Effector memory CD8-positive, alpha-beta T cell (primary cell): ENCODE measurements at regions not wholly inside any gene's neighbourhood (a gene's known extent, or its start where the extent isn't known, plus 50 kb on each side); places are given as distances from the start of the nearest gene placed in this dataset.
"Not testable (repeated sequence)": the region's sequence is repeated elsewhere in the genome, so short reads cannot be mapped to it uniquely, and the experiment has no call there.

Experiments
- ATAC-seq: fragments of 150-1000 bp; cut with Tn5 transposase; replicated peaks from 2 replicates; pipeline ENCODE4 v1.10.0; 2021; ENCODE audit warnings: mild to moderate bottlenecking, moderate library complexity
- DNase-seq, 3 experiments: peaks; one replicate each; pipeline ENCODE4 v3.0.0; 2021
- H3K27ac Mint-ChIP-seq, 2 donors: one replicate each; pipeline ENCODE4 v1.8.0; 2022; ENCODE audit warnings: mild to moderate bottlenecking in 2 of 2, mixed read lengths in 2 of 2, moderate library complexity in 2 of 2
- H3K27me3 Mint-ChIP-seq, 2 donors: one replicate each; pipeline ENCODE4 v1.8.0; 2022; ENCODE audit warnings: mixed read lengths in 2 of 2
- H3K36me3 Mint-ChIP-seq: one replicate; pipeline ENCODE4 v1.8.0; 2022; ENCODE audit warnings: mild to moderate bottlenecking, moderate library complexity, mixed read lengths; ENCODE audit not compliant: insufficient read depth
- H3K4me1 Mint-ChIP-seq, 2 donors: one replicate each; pipeline ENCODE4 v1.8.0; 2022; ENCODE audit warnings: low read depth in 2 of 2, mixed read lengths in 2 of 2
- H3K4me3 Mint-ChIP-seq, 2 donors: one replicate each; pipeline ENCODE4 v1.8.0; 2022; ENCODE audit warnings: mild to moderate bottlenecking in 2 of 2, mixed read lengths in 2 of 2, moderate library complexity in 2 of 2
- H3K9me3 Mint-ChIP-seq, 2 donors: one replicate each; pipeline ENCODE4 v1.8.0; 2022; ENCODE audit warnings: mixed read lengths in 2 of 2

DNA sequence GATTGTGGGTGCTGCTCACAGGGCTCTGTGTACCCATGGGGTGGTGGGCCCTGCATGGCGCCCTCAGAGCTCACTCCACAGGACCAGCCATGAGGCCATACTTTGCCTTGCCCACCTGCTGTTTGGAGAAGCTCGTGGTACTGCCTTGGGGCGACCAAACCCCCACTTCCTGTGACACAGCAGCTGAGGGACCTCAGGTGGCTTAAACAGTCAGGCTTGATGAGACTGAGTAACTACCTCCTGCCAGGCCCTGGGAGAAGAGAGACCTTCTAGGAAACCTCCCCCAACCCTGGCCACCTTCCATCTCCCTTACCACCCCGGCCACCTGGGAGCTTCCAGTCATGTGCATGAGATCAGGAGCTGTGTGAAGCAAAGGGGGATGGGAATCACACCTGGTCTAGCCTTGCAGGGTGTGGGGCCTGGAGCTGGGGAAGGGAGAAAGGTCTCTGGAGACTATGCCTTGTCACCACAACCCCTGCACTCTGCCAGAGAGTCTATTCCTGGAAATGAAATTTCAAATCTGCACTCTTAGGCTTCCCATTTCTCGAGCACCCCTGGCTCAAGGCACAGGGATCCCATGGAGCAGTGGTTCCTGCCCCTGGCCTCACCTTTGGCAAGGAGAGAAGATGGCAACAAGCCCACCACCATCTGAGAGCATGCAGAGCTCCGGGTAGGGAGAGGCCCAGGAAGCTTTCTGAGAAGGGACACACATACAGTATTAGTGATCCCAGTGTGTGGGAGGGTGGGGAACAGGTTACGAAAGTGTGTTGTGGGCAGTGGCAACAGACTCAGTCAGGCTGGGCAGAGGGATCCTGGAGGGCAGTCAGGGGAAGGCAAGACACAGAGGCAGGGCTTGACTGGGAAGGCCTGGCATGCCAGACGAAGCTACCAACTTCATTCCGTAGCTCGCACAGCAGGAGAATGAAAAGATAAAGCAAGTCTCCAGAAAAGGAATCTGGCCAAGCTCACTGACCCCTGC is 125.0 kb downstream of the URI1 start:
- H3K4me3 Mint-ChIP-seq, result no peak overlapping the region
- DNase-seq (no peak), ATAC-seq (no peak)
- H3K9me3 Mint-ChIP-seq, result peaks cover 3 to 12% of the 10 kb centered on the region in 2 donors
- no peak overlapping the region for H3K27ac Mint-ChIP-seq
- H3K4me1 Mint-ChIP-seq, result no peaks in the 10 kb centered on the region
- peaks cover 7 to 13% of the 10 kb centered on the region in 2 donors for H3K27me3 Mint-ChIP-seq
- H3K36me3 Mint-ChIP-seq, result no peaks in the 10 kb centered on the region

DNA sequence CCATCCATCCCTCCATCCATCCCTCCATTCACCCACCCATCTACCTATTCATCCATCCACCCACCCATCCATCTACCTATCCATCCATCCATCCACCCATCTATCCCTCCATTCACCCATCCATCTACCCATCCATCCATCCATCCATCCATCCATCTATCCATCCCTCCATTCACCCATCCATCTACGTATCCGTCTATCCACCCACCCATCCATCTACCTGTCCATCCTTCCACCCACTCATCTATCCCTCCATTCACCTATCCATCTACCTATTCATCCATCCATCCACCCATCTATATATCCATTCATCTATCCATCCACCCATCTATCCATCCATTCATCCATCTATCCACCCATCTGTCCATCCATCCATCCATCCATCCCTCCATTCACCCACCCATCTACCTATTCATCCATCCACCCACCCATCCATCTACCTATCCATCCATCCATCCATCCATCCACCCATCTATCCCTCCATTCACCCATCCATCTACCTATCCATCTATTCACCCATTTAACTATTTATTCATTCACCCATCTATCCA is 126.0 kb downstream of the URI1 start:
- peaks cover 3 to 12% of the 10 kb centered on the region in 2 donors for H3K9me3 Mint-ChIP-seq
- not testable (repeated sequence) for H3K4me3 Mint-ChIP-seq, ATAC-seq, H3K4me1 Mint-ChIP-seq, H3K27me3 Mint-ChIP-seq, H3K27ac Mint-ChIP-seq, H3K36me3 Mint-ChIP-seq, DNase-seq

DNA sequence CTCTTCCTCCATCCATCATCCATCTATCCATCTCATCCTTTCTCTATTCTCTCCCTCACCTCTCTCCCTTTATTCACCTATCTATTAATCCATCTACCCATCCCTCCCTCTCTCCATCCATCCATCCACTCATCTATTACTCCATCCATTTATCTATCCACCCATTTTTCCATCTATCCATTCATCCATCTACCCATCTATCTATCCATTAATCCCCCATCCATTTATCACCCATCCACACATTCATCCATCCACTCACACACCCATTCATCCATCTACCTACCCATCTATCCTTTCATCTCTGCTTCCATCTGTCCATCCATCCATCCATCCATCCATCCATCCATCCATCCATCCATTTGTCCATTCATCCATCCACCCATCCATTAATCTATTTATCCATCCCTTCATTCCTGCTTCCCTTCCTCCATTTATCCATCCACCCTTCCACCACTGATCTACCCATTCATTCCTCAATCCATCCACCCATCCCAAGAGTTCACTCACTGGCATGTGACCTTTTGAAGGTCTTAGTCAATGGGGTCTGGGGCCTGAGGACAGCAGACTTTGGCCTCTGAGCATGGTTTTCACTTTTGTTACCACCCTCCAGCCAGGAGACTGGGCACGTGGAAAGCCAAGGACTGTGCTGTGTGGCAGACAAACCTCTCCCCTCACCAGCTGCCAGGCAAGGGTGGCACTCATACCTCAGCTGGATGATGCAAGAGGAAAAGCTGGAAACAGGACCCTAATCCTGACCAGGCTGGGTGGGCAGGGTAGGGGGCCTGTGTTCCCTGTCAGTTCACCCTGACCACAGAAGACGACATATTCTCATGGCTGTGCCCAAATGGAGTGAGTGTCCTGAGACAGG is 126.7 kb downstream of the URI1 start:
- H3K36me3 Mint-ChIP-seq, result no peaks in the 10 kb centered on the region
- no peaks in the 10 kb centered on the region for H3K4me1 Mint-ChIP-seq
- DNase-seq (no peak), ATAC-seq (no peak)
- H3K27ac Mint-ChIP-seq, result no peak overlapping the region
- no peak overlapping the region for H3K4me3 Mint-ChIP-seq
- peaks cover 3 to 12% of the 10 kb centered on the region in 2 donors for H3K9me3 Mint-ChIP-seq
- H3K27me3 Mint-ChIP-seq, result peaks cover 7 to 8% of the 10 kb centered on the region in 2 donors

DNA sequence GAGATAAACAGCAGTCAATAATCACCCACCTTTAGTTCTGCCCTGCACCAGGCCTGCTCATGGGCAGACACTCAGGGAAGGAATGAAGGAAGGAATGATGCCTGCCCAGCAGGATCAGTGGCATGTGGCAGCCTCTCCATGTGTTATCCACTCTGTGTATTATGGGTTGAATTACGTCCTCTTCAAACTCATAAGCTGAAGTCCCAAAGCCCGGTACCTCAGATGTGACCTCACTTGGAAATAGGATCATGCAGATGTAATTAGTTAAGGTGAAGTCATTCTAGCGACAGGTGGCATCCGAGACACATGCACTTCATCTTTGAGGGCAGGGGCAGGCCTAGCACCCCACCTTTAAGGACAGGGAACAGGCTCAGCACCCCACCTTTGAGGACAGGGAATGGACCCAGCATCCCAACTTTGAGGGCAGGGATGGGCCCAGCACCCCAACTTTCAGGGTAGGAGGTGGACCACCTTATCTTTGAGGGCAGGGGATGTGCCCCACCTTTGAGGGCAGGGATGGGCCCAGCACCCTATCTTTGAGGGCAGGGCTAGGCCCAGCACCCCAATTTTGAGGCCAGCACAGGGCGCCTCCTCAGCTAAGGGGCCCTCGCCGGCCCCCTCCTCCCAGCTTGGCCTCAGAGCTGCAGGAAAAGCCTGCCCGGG is 127.6 kb downstream of the URI1 start:
- Mint-ChIP-seq H3K27ac (no peak overlapping the region), H3K4me3 (no peak overlapping the region), H3K4me1 (no peaks in the 10 kb centered on the region), H3K36me3 (no peaks in the 10 kb centered on the region), H3K27me3 (peaks cover 14 to 17% of the 10 kb centered on the region in 2 donors), H3K9me3 (peaks cover 3 to 12% of the 10 kb centered on the region in 2 donors)
- no peak for DNase-seq
- ATAC-seq, result no peak

DNA sequence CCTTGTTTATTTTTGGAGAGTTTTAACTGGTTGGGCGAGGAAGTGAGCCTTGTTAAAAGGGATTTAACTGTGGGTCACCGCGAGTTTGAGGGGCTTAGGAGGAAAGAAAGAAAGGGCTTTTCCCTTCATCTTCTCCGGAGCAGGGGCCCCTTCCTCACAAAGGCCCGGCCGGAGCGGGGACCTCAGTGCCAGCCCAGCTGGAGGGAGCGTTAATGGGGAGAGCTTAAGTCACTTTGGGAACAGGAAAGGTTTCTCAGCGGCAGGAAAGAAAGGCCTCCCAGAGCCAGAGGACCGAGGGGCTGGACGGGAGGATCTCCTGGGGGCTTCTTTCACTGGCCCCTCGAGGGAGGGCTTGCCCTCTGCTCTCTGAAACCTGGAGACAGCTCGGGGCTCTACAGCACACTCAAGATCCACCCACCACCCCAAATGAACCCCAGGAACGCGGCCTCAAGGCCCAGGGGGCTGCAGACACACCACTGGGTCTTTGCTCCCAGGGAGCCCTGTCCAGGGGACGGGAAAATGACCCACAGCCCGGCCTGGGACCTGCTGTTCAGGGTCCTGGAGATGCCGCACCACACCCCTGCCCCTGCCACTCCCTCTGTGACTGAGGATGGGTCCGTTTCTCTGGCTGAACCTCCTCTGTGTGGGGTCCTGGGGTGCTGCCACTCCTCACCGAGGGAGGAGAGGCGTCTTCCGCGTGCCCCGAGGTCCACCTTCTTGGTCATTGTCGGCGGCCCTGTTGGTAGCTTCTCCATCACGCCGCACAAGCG is 128.3 kb downstream of the URI1 start:
- ATAC-seq (no peak), DNase-seq (no peak)
- H3K27ac Mint-ChIP-seq, result no peak overlapping the region
- no peaks in the 10 kb centered on the region for H3K36me3 Mint-ChIP-seq
- H3K9me3 Mint-ChIP-seq, result peaks cover 3 to 12% of the 10 kb centered on the region in 2 donors
- no peaks in the 10 kb centered on the region for H3K4me1 Mint-ChIP-seq
- no peak overlapping the region for H3K4me3 Mint-ChIP-seq
- H3K27me3 Mint-ChIP-seq, result peaks cover 12 to 19% of the 10 kb centered on the region in 2 donors

DNA sequence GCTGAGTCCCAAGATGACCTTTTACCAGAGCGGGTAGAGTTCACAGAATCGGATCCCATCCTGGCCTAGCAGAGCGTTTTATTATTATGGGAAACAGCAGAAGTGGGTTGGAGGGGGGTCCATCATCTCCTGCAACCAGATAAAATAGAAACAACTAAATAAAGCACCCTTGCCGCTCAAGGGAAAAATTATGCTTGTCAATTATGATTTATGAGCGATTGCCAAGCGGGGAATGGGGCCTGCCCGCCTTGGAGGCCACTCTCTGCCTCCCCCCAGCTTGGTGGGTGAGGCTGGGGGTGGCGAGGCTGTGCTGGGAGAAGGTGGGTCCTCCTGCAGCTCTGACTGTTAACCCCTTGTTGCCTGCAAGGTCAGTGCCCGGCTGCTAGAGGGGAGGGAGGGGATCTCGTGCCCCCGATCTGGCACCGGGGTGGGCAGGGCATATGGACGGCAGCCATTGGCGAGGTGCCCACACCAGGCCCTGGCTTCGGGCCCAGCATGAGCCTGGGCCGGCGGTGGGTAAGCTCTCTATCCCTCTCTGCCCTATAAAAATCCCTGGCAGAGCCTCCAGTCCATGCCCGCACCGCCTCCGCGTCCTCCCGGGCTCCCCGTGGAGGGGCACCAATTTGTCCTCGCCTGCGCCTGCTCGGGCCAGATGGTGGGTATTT is 129.1 kb downstream of the URI1 start:
- no peak for DNase-seq
- H3K27me3 Mint-ChIP-seq, result peaks cover 9 to 26% of the 10 kb centered on the region in 2 donors
- H3K4me1 Mint-ChIP-seq, result no peaks in the 10 kb centered on the region
- H3K9me3 Mint-ChIP-seq, result peaks cover 3 to 12% of the 10 kb centered on the region in 2 donors
- no peaks in the 10 kb centered on the region for H3K36me3 Mint-ChIP-seq
- no peak for ATAC-seq
- no peak overlapping the region for H3K4me3 Mint-ChIP-seq
- no peak overlapping the region for H3K27ac Mint-ChIP-seq

DNA sequence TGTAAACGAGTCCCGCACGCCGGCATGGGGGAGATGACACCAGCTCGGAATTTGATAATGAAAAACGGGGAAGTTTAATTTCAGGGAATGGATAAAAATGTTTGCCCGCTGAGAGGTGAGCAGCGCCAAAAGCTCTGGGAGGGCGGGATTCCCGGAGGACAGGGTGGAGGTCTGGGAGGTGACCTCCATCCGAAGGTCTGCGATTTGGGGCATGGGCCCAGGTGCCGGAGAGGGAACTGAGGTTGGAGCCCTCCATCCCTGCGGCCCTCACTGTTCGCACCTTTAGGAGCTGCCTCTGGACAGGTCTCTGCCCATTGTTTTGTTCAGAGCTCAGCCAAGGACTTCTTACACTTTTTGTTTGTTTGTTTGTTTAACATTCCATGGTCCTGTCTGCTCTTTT is 129.8 kb downstream of the URI1 start:
- H3K4me1 Mint-ChIP-seq, result no peaks in the 10 kb centered on the region
- no peak overlapping the region for H3K27ac Mint-ChIP-seq
- H3K36me3 Mint-ChIP-seq, result no peaks in the 10 kb centered on the region
- ATAC-seq (no peak), DNase-seq (no peak)
- H3K27me3 Mint-ChIP-seq, result peaks cover 12 to 34% of the 10 kb centered on the region in 2 donors
- H3K9me3 Mint-ChIP-seq, result peaks cover 3 to 12% of the 10 kb centered on the region in 2 donors
- H3K4me3 Mint-ChIP-seq, result no peak overlapping the region

DNA sequence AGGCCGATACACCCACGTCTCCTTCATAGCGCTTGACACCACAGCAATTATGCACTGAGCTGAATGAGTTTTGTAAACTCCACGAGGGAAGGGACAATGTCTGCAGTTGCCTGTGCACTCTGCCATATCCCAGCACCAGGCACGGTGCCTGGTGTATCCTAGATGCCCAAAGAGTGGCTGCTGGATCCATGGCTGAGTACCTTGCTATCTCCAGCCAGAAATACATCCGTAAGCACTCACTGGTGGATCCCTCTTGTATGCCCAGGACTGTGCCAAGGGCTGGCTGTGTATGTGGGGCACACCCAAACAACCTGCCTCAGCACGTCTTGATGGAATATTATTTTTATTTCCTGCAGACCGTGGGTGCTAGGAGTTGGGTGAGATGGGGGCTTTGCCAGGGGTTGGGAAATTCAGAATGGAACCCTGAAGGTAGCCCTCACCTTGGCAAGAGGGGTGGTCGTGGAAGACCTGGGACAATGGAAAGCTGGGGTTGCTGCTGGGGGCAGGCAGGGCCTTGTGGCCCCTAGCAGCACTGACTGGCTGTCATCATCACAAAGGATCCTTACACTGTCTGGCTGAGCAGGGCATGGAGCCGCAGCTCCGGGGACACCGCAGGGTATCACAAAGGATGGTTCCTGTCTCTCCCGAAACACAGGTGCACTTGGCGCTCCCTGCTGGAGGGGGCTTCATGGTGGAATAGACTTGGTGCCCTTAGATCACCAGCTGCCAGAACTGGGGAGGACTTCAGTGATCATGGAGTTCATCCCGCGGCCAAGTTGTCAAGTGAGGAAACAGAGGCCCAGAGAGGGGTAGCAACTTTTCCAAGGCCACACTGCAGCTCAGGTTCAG is 131.3 kb downstream of the URI1 start:
- ATAC-seq, result no peak
- DNase-seq, result no peak
- Mint-ChIP-seq H3K27ac (no peak overlapping the region), H3K4me1 (no peaks in the 10 kb centered on the region), H3K36me3 (no peaks in the 10 kb centered on the region), H3K27me3 (peaks cover 18 to 42% of the 10 kb centered on the region in 2 donors), H3K4me3 (no peak overlapping the region), H3K9me3 (peaks cover 2 to 5% of the 10 kb centered on the region in 2 donors)

DNA sequence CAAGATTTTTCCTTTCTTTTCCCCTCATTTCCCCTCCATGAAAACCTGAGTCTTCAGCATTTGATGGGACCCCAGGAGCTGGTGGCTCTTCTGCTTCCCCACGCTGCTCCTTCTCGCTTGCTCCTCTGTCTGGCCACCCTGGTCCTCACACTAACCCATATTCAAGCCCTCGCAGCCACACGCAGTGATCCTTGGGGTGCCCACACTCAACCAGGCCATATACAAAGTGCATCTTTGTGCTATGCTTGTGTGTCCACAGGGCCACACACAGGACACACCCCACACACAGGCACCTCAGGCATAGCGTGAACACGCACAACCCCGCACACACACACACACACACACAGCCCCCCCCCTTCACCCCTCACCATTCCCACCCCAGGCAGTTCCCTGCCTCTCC is 132.1 kb downstream of the URI1 start:
- H3K4me1 Mint-ChIP-seq, result no peaks in the 10 kb centered on the region
- no peak overlapping the region for H3K4me3 Mint-ChIP-seq
- no peak overlapping the region for H3K27ac Mint-ChIP-seq
- no peaks in the 10 kb centered on the region for H3K36me3 Mint-ChIP-seq
- peaks cover 20 to 48% of the 10 kb centered on the region in 2 donors for H3K27me3 Mint-ChIP-seq
- no peaks in the 10 kb centered on the region for H3K9me3 Mint-ChIP-seq
- ATAC-seq, result no peak
- no peak for DNase-seq

DNA sequence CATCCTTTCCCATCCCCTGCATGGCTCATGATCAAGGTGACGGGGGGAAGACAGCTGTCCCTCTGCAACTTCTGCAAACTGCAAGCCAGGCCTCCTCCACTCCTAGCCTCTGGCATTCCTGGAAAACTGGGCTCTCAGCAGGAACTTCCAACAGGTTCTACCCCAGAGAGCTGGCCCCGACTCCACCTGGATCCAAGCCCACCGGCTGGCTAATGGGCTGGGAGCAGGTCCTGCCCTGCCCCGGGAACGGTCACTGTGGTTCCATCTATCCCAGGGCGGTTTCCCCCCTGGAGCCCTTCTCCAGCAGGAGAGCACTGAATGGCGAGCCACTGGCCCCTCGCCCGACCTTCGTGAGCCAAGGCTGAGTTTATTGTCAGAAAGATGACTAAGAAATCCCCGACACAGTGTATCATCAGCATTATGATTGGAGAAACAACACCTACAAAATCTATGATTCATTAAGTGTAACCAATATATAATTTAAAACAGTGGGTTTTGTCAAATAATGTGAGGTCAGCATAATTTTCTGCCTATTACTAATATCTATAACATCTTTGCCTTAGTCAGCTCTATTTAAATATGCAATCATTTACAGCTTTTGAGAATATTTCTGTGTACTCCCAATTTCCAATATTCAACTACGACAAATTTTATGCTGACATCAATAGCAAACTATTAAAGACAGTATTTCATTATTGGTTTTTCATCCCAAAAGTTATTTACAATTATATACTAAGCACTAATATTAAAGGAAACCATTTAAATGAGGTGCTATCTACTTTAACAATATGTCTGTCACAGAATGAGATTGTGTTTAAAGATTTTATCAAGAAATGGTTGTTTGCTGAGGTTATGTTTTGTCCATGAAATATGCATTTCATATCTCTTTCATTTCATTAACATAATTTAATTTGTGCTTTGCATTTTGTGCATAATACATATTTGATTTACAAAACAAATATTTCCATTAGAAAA is 133.0 kb downstream of the URI1 start:
- Mint-ChIP-seq H3K27me3 (peaks cover 25 to 53% of the 10 kb centered on the region in 2 donors), H3K27ac (no peak overlapping the region), H3K4me3 (no peak overlapping the region), H3K9me3 (no peaks in the 10 kb centered on the region), H3K36me3 (no peaks in the 10 kb centered on the region), H3K4me1 (no peaks in the 10 kb centered on the region)
- no peak for DNase-seq
- no peak for ATAC-seq
